ENCODE measurements at regions not wholly inside any gene's neighbourhood (a gene's known extent, or its start where the extent isn't known, plus 50 kb on each side); places are given as distances from the start of the nearest gene placed in this dataset.
"Not testable (repeated sequence)": the region's sequence is repeated elsewhere in the genome, so short reads cannot be mapped to it uniquely, and the experiment has no call there.

GRCh38 chr13:87553142-87553541 is 118.0 kb upstream of the SLITRK5 start:
- DNase-seq (ENCODE audit: low spot score): no peak

DNA sequence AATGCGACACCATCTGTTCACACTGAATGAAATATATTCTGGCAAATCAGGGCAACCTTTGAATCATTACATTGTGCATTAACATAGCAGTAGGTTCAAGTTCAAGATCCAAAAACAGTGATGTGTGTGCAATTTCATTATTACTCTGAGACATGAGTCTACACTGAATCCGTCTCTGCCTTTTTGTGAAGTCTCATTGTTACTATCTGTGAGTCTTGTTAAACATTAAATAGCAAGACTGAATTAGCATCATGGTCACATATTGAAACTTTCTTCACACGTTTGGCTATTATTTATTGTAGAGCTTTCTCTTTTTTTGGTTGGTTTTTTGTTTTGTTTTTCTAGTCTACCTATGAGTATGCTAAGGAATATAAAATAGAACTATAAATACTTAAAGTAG is 117.1 kb upstream of the SLITRK5 start:
- no peak for DNase-seq (ENCODE audit: low spot score)

DNA sequence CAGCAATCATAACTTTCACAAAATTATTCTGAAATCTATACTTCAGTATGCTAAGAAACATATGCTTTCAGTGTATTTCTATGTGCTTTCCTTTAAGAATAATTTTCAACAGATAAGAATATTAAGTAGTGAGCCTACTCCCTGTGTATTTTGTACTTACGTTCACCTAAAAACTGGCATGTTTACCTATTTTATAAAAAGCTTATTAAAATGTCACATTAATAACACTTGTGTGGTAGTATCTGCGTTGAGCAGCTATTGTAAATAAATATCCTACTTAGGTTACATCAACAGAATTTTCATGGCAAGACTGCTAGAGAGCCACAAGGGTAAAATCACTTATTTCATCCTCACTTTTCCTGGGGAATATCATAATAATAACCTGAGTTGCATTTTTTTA is 113.4 kb upstream of the SLITRK5 start:
- no peak for DNase-seq (ENCODE audit: low spot score)

DNA sequence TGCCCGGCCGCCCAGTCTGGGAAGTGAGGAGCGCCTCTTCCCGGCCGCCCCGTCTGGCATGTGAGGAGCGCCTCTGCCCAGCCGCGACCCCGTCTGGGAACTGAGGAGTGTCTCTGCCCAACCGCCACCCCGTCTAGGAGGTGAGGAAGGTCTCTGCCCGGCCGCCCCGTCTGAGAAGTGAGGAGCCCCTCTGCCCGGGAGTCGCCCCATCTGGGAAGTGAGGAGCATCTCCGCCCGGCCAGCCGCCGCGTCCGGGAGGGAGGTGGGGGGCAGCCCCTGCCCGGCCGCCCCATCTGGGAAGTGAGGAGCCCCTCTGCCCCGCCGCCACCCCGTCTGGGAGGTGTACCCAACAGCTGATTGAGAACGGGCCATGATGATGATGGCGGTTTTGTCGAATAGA is 109.6 kb upstream of the SLITRK5 start:
- not testable (repeated sequence) for DNase-seq (ENCODE audit: low spot score)

- no peak for DNase-seq (ENCODE audit: low spot score)
Measured at GRCh38 chr13:87570669-87571068, 100.5 kb upstream of the SLITRK5 start.

DNA sequence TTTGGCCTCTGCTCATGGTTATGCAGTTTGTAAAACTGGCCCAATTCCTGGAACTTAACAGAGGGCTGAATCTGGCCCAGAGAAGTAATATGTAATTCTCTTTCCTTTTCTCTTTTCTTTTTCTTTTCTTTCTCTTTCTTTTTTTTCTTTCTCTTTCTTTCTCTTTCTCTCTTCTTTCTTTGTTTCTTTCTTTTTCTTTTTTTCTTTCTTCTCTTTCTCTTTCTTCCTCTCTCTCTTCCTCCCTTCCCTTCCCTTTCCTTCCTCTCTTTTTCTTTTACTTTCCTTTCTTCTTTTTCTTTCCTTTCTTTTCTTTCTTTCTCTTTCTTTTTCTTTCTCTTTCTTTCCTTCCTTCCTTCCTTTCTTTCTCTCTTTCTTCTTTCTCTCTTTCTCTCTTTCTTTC is 88.8 kb upstream of the SLITRK5 start:
- no peak for DNase-seq (ENCODE audit: low spot score)

- no peak for DNase-seq (ENCODE audit: low spot score)
Measured at GRCh38 chr13:87590518-87590917, 80.7 kb upstream of the SLITRK5 start.

- not testable (repeated sequence) for DNase-seq (ENCODE audit: low spot score)
Measured at GRCh38 chr13:87604437-87604836, 66.7 kb upstream of the SLITRK5 start.

DNA sequence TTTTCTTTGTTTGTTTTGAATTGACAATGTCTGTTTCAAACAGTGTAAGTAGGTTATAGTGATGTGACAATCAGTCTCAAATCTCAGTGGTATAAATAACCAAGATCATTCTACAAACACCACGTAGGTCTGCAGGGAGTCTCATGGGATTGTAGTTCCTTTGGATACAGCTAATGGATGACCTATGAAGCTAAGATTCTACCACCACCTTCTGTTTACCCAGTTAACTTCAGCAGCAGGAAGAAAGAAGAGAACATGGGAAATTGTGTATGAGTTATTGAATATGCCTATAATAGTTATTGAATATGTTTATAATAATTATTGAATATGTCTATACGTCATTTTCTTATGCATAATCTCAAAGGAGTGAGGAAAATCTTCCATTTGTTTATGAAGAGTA is 63.9 kb upstream of the SLITRK5 start:
- DNase-seq (ENCODE audit: low spot score): no peak

- DNase-seq (ENCODE audit: low spot score): no peak
Measured at GRCh38 chr13:87614276-87614675, 56.9 kb upstream of the SLITRK5 start.
